DOHH2 (cell line): ENCODE measurements at regions not wholly inside any gene's neighbourhood (a gene's known extent, or its start where the extent isn't known, plus 50 kb on each side); places are given as distances from the start of the nearest gene placed in this dataset.

Experiments
- EZH2phosphoT487 ChIP-seq: fragments of 200-600 bp; sonication (generic); IDR thresholded peaks from 2 replicates; pipeline ENCODE4 v1.6.1; 2017; ENCODE audit warnings: borderline replicate concordance, mild to moderate bottlenecking, antibody characterized with exemption, low read length, moderate library complexity, mixed read lengths
- TF ChIP-seq, protein P1 (sequence below): fragments of 200-600 bp; sonication (generic); IDR thresholded peaks from one replicate; pipeline ENCODE4 v1.5.1; 2014; ENCODE audit warnings: antibody characterized with exemption, mild to moderate bottlenecking, low read depth, low read length; ENCODE audit not compliant: poor library complexity, severe bottlenecking

DNA sequence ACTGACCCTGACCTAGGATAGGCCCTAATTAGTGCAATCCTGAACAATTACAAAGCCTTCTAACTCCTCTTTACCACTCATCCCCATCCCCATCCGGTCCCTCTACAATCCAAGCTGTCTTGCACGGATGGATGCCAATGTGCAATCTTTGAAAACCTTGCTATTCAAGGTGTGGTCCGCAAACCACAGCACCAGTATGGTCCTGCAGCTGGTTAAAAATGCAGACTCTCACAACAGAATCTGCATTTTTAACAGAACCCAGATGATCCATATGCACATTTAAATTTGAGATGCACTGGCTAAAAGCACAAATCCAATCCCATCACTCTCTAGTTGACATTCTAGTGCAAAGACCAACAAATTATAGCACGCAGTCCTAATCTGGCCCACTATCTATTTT is 230.6 kb upstream of the KRR1 start:
- TF ChIP-seq, protein P1, sequence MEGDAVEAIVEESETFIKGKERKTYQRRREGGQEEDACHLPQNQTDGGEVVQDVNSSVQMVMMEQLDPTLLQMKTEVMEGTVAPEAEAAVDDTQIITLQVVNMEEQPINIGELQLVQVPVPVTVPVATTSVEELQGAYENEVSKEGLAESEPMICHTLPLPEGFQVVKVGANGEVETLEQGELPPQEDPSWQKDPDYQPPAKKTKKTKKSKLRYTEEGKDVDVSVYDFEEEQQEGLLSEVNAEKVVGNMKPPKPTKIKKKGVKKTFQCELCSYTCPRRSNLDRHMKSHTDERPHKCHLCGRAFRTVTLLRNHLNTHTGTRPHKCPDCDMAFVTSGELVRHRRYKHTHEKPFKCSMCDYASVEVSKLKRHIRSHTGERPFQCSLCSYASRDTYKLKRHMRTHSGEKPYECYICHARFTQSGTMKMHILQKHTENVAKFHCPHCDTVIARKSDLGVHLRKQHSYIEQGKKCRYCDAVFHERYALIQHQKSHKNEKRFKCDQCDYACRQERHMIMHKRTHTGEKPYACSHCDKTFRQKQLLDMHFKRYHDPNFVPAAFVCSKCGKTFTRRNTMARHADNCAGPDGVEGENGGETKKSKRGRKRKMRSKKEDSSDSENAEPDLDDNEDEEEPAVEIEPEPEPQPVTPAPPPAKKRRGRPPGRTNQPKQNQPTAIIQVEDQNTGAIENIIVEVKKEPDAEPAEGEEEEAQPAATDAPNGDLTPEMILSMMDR, result no peak
- TF ChIP-seq EZH2phosphoT487, result no peak
